Tongue (tissue), 1 donor: ENCODE measurements at regions not wholly inside any gene's neighbourhood (a gene's known extent, or its start where the extent isn't known, plus 50 kb on each side); places are given as distances from the start of the nearest gene placed in this dataset.
"Not testable (repeated sequence)": the region's sequence is repeated elsewhere in the genome, so short reads cannot be mapped to it uniquely, and the experiment has no call there.

ENCODE experiments used
- DNase-seq: peaks from one replicate; pipeline ENCODE4 v3.0.0-alpha.2; 2015

DNA sequence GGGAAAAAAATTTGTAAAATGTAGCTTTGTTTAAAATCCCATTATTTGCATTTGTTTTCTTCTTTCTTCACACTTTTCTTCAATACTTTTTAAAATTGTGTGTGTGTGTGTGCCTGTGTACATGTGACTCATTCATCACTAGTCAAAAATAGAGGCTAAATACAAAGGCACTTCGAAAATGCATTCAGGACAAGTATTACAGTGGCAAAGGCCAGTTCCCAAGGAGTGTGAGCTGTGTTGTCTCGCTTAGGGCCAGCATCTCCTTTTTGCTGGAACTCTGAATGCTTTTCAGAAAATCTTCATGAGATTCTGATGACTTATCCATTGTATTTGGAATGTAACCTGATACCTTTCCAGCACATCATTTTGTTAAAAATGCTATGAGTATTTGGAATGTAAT is 288.5 kb upstream of the CNR1 start:
- DNase-seq, result no peak

DNA sequence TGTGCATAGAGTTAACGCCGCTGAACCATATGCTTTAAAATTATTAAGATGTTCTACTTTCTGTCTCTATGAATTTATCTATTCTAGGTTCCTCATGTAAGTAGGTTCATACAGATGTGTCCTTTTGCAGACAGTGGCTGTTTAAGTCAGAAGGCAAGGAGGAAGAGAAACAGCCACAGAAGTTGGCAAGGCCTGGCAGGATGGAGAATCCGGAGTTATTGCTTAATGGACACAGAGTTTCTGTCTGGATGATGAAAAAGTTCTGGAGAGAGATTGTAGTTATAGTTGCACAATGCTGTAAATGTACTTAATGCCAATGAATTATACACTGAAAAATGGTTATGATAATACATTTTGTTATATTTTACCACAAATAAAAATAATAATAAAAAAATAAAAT is 283.6 kb upstream of the CNR1 start:
- no peak for DNase-seq

DNA sequence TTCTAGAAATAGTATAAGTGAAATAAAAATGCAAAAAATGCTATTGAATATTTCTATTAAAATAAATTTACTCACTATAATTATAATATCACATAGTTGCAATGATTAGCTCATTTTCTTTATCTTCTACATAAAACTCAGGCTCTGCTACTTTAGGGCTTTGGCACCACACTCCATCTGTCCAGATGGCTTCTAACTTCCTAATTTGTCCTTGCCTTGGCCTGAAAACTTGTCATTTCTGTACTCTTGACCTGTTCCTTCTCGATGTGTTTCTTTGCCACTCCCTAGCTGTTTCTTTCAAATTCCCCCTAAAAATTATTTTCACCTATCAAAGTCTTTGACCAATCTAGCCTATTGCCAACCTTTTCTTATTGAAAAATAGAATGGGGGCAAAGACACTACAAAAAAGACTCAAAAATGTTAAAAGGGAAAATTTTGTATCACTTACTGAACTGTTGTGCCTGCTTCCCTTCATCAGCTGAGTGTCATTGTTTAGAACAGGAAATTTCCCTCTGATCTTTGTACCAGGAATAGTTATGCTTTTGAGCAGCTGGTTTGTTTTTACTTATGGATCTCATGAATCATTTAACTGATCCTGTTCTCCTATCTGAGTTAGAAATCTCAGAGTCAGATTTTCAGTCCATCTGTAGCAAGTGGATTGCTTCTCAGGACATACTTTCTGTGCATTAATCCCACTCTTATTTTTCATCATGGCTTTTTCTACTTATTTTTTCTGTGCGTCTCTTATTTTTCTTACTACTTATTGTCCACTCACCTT is 279.2 kb upstream of the CNR1 start:
- DNase-seq, result no peak

DNA sequence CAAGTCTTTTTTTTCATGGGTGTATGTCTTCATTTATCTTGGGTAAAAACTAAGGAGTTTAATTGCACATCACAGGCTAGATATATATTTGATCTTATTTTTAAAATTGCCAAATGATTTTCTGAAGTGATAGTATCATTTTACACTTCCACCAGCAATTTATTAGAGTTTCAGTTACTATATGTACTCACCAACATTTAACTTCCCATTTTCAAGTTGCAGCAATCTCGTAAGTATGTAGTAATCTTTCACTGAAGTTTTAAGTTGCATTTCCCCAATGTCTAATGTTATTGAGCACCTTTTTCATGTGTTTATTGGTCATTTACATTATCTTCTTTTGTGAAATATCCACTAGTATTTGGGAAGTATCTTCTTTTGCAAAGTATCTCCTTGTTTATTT is 277.4 kb upstream of the CNR1 start:
- no peak for DNase-seq

DNA sequence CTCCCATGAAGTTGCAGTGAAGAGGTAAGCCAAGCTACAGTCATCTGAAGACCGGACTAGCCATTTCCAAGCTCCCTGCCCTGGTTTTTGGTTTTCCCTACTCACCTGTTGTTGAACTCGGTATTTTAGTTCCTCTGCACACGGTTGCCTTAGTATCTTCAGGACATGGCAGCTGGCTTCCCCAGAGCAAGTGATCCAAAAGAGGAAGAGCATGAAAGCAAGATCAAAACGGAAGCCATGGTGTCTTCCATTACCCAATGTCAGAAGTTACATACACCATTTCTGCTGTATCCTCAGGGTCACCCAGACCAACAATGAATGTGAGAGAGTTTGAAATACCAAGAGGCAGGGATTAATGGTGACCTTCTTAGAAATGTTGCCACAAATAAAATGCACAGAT is 276.6 kb upstream of the CNR1 start:
- DNase-seq, result no peak

DNA sequence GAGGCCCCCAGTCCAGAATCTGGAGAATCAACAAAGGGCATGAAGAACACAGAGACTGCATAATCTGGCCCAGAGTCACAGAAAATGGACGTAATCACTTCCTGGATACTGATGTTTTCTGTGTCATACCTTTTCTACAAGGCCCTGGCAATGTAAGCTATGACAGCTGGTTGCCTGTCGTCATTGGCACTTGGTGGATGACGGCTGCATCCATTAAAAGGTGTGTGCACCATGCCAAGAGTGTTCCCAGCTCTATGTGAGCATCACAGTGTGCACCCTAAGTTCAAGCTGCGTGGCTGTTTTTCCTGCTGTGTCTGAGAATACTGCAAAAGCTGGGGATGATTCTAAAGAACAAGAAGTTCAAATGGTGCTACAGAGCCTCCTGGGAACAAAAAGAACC is 275.2 kb upstream of the CNR1 start:
- no peak for DNase-seq

DNA sequence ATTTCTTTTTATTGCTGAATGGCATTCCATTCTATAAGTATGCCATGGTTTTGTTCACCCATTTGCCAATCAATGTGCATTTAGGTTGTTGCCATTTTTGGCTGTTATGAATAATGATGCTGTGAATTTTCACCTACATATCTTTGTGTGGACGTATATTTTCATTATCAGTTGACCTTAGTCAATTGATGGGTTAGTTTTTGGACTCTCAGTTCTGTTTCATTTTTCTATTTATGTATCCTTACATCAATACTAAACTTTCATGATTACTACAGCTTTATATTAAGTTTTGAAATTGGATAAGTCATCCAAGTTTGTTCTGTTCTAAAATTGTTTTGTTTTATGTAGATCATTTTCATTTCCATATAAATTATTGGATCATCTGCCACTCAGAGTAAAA is 261.9 kb upstream of the CNR1 start:
- DNase-seq, result no peak

DNA sequence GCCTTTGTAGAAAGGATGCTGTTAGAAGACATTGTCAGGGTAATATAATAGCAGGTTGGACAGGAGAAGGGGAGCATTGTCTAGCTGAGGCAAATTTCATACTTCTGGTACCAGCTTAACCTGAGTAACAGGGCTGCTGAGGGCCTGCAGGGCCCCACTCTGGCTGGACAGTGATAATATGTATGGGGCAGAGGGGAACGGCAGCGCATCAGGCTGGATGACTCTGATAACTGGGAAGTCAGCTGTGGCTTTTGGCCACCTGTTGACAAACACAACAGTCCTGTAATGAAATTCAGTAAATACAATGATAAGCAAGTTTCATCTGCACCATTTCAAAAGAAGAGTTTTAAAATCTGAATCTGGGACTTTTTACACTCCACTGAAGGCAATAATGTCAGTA is 259.9 kb upstream of the CNR1 start:
- no peak for DNase-seq

DNA sequence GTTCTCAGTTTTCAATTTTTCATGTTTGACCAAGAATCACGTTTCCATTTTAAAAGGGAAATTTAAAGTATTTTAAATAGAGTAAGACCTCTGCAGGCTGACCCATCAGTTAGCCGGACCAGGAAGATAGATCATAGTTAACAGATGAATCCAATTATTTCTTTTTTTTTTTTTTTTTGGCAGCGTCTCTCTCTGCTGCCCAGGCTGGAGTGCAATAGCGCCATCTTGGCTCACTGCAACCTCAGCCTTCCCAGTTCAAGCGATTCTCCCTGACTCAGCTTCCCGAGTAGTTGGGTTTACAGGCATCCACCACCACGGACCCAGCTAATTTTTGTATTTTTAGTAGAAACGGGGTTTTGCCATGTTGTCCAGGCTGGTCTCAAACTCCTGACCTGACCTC is 256.7 kb upstream of the CNR1 start:
- no peak for DNase-seq

DNA sequence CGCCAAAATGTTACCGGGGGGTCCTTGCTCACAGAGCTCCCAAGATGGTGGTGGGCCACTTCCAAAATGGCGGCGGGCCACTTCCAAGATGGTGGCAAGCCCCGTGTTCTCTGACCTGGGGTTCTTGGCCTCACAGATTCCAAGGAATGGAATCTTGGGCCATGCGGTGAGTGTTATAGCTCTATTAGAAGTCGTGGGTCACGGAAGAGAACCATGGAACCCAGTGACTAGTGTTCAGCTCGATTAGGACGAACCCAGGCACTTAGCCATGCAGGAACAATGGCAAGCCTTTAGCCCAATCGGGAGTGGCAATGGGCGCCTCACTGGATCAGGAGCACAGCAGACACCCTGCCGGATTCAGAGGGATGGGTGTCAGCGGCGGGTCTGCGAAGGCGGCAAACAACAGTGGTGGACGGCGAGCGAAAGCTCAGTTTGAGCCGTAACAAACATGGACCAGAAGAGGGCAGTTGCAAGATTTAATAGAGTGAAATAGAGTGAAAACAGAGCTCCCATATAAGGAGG is 254.9 kb upstream of the CNR1 start:
- DNase-seq, result not testable (repeated sequence)

DNA sequence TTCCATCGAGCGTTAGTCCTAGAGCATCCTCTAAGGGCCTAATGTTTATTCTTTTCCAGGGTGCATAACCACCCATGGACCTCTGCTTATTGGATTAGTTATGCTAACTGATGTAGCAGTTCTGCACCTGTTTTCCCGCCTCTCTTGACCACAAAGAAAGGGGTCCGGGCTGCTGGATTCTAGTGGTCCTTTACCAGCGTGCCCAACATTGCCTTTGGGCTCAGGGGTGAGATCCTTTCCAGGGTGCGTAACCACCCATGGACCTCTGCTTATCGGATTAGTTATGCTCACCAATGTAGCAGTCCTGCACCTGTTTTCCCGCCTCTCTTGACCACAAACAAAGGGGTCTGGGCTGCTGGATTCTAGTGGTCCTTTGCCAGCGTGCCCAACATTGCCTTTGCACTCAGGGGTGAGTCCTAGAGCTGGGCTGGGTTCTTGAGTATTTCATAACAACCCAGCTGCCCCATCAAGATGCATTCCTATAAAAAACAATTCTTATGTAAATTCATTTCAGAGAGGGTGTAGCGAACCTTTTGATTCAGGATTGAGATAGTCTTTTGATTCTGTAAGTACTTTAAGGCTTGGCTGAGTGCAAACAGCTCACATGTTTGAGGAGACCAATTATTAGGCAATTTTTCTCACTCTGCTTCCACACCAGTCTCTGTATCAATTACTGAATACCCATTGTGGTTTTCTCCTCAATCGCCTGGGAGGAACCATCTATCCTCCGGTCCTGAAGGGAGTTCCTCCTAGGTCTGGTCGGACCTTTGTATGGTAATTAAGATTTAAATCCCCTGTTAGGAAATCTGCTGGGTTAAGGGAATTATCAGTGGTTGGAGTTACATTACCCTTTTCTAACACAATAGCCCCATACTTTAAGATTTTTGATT is 253.0 kb upstream of the CNR1 start:
- not testable (repeated sequence) for DNase-seq

DNA sequence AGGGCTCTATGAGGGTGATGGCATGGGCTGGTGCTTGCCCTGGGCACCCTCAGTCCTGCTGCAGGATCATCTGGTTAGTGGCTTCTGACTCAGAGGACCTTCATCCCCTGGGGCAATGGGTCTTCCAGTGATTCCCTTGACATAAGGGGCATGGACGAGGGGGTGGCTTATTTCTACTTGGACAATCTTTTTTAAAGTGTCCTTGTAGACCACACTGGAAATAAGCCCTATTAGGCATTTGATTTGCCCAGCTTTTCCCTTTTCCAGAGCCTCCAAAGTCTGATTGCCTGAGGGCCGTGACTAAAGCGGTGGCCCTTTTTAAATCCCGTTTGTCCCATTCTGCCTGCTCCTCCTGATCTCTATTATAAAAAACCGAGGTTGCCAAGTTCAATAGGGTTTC is 251.2 kb upstream of the CNR1 start:
- not testable (repeated sequence) for DNase-seq

DNA sequence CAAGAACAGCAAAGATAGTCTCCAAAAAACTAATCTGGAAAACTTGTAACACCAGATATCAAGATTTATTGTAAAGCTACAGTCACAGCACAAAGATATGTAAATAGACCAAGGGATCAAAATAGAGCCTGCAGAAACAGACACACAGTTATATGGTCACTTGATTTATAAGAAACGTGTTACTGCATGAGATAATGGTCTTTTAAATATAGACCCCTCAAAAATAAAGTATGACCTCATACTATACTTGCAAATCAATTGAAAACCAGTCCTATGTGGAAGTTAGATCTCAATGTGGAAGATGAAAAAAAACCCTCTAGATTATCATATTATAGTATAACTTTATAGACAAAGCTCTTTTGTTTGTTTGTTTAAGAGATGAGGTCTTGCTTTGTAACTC is 247.3 kb upstream of the CNR1 start:
- DNase-seq, result no peak

DNA sequence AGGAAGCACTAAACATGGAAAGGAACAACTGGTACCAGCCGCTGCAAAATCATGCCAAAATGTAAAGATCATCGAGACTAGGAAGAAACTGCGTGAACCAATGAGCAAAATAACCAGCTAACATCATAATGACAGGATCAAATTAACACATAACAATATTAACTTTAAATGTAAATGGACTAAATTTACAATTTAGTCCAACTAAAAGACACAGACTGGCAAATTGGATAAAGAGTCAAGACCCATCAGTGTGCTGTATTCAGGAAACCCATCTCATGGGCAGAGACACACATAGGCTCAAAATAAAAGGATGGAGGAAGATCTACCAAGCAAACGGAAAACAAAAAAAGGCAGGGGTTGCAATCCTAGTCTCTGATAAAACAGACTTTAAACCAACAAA is 242.2 kb upstream of the CNR1 start:
- not testable (repeated sequence) for DNase-seq

DNA sequence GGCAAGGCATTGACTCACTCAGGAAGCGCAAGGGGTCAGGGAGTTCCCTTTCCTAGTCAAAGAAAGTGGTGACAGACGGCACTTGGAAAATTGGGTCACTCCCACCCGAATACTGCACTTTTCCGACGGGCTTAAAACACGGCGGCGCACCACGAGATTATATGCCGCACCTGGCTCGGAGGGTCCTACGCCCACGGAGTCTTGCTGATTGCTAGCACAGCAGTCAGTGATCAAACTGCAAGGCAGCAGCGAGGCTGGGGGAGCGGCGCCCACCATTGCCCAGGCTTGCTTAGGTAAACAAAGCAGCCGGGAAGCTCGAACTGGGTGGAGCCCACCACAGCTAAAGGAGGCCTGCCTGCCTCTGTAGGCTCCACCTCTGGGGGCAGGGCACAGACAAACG is 240.5 kb upstream of the CNR1 start:
- not testable (repeated sequence) for DNase-seq

DNA sequence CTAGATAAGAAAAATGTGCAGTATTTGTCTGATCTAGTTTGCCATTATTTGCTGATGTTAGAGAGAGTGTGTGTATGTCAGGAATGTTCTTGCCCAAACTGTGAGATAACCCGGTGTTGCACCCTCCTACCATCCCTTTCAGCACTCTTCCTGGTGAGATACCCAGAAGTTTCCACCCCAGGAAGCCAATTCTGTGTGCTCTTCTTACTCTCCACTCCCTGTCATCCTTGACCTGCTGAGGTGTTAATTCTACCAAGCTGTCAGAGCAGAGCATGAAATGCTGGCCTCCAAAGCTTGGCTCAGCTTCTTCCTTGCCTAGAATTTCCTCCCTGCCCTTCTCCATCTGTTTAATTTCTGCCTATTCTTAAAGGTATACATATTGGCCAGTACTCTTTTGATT is 237.3 kb upstream of the CNR1 start:
- no peak for DNase-seq

DNA sequence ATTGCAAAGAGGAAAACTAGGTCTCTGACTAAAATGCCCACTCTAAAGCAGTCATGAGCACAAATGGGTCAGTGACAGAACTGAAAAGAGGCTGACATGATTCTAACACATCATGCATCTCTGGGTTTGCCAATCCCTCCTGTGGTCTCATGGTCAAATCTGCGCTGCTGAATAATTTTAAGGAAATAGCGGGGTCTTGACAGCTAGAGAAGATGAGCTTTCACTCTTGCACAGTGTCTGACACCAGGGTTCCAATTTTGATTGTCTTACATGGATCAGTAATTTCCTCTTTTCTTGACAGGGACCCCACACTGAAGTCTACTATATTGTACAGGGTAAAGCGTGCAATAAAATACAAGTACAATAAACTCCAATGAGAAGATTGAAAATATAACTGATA is 236.8 kb upstream of the CNR1 start:
- DNase-seq, result no peak

DNA sequence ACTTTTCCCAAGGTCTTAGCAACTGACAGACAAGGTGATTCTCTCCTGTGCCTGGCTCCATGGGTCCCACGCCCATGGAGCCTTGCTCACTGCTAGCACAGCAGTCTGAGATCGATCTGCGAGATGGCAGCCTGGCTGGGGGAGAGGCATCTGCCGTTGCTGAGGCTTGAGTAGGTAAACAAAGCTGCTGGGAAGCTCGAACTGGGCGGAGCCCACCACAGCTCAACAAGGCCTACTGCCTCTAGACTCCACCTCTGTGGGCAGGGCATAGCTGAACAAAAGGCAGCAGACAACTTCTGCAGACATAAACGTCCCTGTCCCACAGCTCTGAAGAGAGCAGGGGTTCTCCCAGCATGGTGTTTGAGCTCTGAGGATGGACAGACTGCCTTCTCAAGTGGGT is 224.9 kb upstream of the CNR1 start:
- not testable (repeated sequence) for DNase-seq

DNA sequence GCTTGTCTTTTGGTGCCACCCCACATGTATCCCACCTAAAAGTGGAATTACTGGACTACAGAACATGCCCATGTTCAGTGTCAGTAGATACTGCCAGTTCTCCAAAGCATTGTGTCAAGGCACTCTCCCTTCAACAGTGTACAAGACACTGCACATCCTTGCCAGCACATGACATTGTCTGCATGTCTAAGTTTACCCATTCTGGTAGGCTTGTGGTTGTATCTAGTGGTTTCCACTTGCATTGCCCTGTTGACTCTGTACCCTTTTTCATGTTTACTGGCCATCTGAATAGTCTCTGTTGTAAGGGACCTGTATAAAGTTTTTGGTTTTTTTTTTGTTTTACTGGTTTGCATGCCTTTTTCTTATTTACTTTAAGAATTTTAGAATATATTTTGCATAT is 222.4 kb upstream of the CNR1 start:
- no peak for DNase-seq

DNA sequence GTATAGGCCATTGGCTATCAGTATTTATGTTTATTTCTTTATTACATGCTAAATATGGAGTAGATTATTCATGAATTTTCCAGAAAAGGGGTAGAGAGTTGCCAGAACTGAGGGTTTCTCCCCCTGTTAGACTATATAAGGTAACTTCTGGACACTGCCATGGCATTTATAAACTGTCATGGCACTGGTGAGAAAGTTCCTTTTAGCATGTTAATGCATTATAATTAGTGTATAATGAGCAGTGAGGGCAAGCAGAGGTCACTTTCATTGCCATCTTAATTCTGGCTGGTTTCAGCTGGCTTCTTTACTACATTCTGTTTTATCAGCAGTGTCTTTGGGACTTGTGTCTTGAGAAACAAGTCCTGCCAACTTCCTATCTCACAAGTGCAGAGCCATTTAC is 220.0 kb upstream of the CNR1 start:
- DNase-seq, result no peak

DNA sequence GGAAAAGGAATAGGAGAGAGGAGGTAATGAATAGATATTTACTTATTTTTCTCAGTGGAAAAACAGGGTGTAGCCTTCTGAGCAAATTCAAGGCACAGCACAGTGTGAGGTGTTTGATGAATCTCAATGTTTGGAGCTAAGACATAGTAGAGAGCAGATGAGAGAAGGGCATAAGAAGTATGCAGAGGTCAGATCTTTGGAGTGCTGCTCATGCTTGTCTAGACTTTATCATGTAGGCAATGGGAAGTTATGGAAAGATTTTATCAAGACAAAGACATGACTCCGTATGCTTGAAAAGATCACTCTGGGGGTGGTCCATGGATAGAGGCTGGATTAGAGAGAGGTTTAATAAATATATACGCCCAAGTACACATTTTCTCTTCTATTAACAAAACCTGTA is 217.0 kb upstream of the CNR1 start:
- DNase-seq, result no peak

DNA sequence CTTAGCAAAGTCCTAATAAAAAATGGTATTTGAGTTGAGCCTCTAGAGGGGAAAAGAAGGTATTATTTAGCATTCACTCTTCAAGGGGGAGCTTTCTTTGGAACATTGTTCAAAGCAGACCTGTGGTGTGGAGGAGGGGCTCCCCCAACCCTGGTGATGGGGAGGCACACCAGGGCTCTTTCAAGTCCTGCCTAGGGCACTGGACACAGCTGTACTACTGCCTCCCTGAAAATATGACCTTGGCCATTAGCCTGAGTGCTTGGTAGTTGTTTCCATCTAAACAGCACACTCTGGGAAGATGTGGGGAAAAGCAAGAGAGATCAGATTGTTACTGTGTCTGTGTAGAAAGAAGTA is 215.1 kb upstream of the CNR1 start:
- no peak for DNase-seq

DNA sequence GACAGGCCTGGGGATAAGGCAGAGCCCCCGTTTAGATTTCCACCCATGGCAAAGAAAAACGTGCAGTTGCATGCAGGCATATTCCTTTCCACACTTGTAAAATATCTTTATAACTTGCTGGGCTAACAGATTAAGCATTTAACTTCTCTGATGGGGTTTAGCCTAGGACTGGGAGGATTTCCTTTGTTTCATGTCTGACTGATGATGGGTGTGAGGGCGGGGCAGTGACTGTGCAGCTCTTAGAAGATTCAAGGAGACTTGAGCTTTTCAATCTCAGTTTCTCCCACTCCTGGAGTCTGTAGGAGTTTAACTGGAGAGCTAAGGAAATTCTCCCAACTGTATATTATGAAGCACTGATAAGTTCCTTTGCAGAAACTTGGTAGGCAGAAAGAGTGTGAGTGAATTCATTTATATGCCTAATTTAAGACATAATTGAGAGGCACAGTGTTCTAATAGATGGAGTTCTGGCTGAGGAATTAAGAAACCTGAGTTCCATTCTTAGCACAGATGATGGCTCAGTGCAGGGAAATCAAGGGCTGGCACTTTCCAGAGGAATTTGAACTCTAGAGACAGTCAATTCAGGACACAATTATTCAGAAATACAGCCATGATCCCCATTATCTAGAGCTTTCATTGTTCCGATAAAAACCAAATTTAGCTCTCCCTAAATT is 214.6 kb upstream of the CNR1 start:
- no peak for DNase-seq
